ENCODE measurements at regions not wholly inside any gene's neighbourhood (a gene's known extent, or its start where the extent isn't known, plus 50 kb on each side); places are given as distances from the start of the nearest gene placed in this dataset.

DNA sequence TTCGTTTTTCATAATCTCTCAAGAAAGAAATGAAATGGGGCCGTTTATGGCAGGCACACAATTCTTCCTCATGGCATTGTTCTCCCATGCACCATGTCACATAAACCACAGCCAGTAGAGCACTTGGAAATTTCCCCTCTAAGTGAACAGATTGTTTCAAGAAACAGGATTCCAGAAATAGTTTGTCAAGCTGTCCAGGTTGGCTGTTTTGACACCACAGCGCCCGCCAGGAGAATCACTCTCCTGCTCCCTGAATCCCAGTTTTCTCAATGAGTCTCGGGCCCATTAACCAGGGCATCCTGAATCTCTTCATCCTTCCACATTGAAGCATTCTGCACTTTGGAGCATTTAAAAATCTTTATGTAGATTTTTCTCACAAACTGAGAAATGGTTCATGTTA is 172.2 kb upstream of the NEBL start:
- H3K4me3 ChIP-seq (ENCODE audit: insufficient read depth, low read depth, low read length): no peak overlapping the region
- DNase-seq: no peak
- H3K36me3 ChIP-seq (replicated peaks; ENCODE audit: control insufficient read depth, insufficient read depth, low read length): no peaks in the 10 kb centered on the region
- H3K27me3 ChIP-seq (ENCODE audit: control insufficient read depth, insufficient read depth, low read length): no peaks in the 10 kb centered on the region

DNA sequence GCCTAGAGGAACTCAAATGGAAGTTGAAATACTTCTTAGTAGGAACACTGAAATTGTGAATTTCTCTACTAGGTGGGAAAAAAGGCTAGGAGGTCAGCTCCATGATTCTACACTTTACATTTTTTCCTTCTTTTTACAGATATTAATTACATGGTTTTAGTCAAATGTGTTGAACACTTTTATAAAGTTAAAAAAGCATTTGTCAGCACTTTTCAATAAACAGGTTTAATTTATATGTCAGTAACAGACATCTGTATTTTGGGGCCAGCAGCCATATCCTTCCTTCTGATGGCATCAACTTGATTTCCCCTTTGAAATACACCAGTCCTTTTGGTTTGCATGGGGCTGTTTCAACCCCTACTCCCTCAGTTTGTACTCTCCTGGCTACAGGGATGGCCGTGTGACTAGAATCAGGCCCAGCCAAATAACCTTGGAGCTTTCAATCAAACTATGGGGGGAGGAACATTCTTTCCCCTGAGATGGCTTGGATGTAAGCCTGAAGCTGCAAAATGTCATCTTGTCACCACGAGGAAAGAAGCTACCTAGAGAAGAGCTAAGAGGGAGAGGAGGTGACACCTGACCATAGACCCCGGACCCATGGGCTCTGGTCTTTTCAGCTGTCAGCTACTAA is 171.0 kb upstream of the NEBL start:
- no peak overlapping the region for H3K4me3 ChIP-seq (ENCODE audit: insufficient read depth, low read depth, low read length)
- no peaks in the 10 kb centered on the region for H3K27me3 ChIP-seq (ENCODE audit: control insufficient read depth, insufficient read depth, low read length)
- H3K36me3 ChIP-seq (replicated peaks; ENCODE audit: control insufficient read depth, insufficient read depth, low read length): no peaks in the 10 kb centered on the region
- DNase-seq: no peak

DNA sequence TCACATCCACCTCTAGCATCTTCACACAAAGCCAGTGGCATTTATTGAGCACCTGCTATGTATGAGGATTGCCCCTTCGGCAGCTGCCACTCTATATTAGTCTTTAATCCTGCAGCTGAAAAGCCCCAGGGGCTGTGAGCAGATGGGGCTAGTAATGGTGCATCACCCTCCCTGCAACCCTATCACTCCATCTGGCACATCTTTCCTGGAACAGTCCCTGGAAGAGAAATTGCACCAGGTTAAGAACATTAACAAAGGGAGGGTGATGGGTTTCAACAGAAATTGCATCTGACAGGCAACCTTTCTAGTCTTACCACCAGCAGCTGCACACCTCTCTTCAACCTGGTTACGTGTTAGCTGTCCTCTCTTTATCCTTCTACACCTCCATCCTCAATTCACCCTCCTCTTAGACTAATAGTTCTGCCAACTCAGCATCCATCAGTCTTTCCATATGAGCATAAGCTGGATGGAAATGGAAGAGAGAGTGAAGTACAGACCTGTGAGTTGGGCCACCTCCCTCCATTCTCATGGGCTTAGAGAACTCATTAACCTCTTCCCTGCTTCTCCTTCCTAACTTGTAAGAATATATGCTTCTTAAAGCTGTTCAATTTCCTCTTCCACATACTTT is 168.6 kb upstream of the NEBL start:
- Histone ChIP-seq H3K27me3 (ENCODE audit: control insufficient read depth, insufficient read depth, low read length) (no peaks in the 10 kb centered on the region), H3K4me3 (ENCODE audit: insufficient read depth, low read depth, low read length) (no peak overlapping the region), H3K36me3 (replicated peaks; ENCODE audit: control insufficient read depth, insufficient read depth, low read length) (no peaks in the 10 kb centered on the region)
- no peak for DNase-seq

DNA sequence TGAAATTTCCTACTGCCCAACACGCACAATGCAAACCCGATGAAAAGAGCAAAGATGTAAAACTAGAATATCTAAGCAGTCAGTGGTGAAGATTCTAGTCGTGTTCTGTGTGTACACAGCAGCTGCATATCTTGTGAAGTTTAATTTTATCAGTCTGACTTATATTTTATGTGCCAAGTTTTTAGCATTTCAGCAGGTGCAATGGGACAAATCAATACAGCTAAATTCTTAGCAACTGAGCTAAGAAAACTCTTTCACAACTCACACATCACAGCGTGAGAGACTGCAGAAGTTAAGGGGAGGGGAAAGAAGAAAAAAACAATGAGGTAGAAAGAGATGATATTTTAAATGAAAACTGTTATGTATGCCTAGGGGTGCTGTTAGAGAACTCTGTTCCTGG is 164.9 kb upstream of the NEBL start:
- Histone ChIP-seq H3K4me3 (ENCODE audit: insufficient read depth, low read depth, low read length) (no peak overlapping the region), H3K27me3 (ENCODE audit: control insufficient read depth, insufficient read depth, low read length) (no peaks in the 10 kb centered on the region), H3K36me3 (replicated peaks; ENCODE audit: control insufficient read depth, insufficient read depth, low read length) (no peaks in the 10 kb centered on the region)
- no peak for DNase-seq

DNA sequence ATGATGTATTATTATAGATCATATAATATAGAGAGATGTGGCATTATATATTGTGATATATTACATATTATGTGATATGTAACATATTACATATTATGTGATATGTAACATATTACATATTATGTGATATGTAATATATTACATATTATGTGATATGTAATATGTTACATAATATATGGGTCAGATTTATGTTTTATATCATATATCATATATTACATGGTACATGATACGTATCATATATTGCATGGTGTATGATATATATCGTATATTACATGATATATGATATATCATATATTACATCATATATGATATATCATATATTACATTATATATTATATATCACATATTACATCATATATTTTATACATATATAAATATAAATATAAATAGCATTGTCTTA is 164.1 kb upstream of the NEBL start:
- H3K27me3 ChIP-seq (ENCODE audit: control insufficient read depth, insufficient read depth, low read length): no peaks in the 10 kb centered on the region
- no peaks in the 10 kb centered on the region for H3K36me3 ChIP-seq (replicated peaks; ENCODE audit: control insufficient read depth, insufficient read depth, low read length)

DNA sequence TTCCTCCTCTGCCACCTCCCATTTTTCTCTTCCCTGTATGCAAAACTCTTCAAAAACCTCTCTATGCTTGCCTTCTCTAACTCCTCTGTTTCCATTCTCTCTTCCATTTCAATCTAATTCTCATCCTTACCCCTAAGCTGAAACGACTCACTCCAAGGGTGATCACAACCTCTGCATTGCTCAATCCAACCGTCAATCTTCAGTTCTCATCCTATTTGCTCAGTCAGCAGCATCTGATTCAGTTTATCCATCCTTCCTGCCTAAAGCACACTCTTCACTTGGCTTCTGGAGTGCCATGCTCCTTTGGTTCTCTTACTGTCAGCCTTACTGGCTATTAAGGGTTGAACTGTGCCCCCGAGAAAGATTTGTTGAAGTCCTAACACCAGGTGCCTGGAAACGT is 163.5 kb upstream of the NEBL start:
- no peak for DNase-seq
- H3K36me3 ChIP-seq (replicated peaks; ENCODE audit: control insufficient read depth, insufficient read depth, low read length): no peaks in the 10 kb centered on the region
- no peaks in the 10 kb centered on the region for H3K27me3 ChIP-seq (ENCODE audit: control insufficient read depth, insufficient read depth, low read length)
- H3K4me3 ChIP-seq (ENCODE audit: insufficient read depth, low read depth, low read length): no peak overlapping the region

More for the DNA sequence above, 164.1 kb upstream of the NEBL start:
- DNase-seq: no peak
- no peak overlapping the region for H3K4me3 ChIP-seq (ENCODE audit: insufficient read depth, low read depth, low read length)

DNA sequence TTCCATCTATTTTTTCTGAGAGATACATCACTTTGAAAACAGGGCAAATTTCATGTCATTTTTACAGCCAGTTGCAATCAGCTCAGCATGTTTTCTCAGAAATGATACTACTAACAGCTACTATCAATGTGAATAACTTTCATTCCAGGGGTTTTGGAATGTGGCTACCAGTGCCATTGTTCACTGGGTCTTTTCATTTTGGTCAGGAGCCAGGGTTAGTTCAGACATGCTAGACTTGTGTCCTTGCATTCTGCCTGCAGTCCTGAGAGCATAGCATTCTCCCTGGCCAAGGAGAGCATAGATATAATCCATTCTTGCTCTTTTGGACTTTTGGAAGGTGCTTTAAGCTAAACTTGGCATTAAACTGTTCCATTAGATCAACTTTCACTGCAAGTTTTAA is 160.9 kb upstream of the NEBL start:
- Histone ChIP-seq H3K27me3 (ENCODE audit: control insufficient read depth, insufficient read depth, low read length) (no peaks in the 10 kb centered on the region), H3K4me3 (ENCODE audit: insufficient read depth, low read depth, low read length) (no peak overlapping the region)
- DNase-seq: no peak

DNA sequence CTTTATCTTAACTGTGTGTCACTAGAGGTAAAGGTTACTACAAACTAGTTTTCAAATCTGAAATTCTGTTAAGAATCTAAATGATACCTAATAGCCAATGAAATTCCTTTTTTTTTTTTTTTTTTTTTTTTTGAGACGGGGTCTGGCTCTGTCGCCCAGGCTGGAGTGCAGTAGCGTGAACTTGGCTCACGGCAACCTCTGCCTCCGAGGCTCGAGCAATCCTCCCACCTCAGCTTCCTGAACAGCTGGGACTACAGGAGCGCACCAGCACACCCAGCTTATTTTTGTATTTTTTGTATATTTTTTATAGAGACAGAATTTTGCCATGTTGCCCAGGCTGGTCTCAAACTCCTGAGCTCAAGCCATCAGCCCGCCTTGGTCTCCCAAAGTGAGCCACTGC is 160.3 kb upstream of the NEBL start:
- Histone ChIP-seq H3K27me3 (ENCODE audit: control insufficient read depth, insufficient read depth, low read length) (no peaks in the 10 kb centered on the region), H3K36me3 (replicated peaks; ENCODE audit: control insufficient read depth, insufficient read depth, low read length) (no peaks in the 10 kb centered on the region), H3K4me3 (ENCODE audit: insufficient read depth, low read depth, low read length) (no peak overlapping the region)
- DNase-seq: no peak

More for the DNA sequence above, 160.9 kb upstream of the NEBL start:
- no peaks in the 10 kb centered on the region for H3K36me3 ChIP-seq (replicated peaks; ENCODE audit: control insufficient read depth, insufficient read depth, low read length)

DNA sequence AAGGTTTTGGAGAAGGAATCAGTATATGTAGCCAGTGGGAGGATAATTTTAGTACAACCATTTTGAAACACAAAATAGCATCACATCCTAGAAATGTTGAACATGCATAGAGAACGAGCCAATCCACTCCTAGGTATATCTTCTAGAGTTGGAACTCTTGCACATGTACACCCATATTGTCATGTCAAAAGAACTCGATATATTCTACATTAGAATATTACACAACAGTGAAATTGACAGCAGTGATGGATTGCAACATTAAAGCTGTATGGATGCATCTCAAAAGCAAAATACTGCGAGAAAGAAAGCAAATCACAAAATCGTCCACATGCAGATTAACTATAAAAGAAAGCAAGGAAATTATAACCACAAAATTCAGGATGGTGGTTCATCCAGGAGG is 159.3 kb upstream of the NEBL start:
- H3K4me3 ChIP-seq (ENCODE audit: insufficient read depth, low read depth, low read length): no peak overlapping the region
- H3K27me3 ChIP-seq (ENCODE audit: control insufficient read depth, insufficient read depth, low read length): no peaks in the 10 kb centered on the region
- H3K36me3 ChIP-seq (replicated peaks; ENCODE audit: control insufficient read depth, insufficient read depth, low read length): no peaks in the 10 kb centered on the region
- DNase-seq: no peak

DNA sequence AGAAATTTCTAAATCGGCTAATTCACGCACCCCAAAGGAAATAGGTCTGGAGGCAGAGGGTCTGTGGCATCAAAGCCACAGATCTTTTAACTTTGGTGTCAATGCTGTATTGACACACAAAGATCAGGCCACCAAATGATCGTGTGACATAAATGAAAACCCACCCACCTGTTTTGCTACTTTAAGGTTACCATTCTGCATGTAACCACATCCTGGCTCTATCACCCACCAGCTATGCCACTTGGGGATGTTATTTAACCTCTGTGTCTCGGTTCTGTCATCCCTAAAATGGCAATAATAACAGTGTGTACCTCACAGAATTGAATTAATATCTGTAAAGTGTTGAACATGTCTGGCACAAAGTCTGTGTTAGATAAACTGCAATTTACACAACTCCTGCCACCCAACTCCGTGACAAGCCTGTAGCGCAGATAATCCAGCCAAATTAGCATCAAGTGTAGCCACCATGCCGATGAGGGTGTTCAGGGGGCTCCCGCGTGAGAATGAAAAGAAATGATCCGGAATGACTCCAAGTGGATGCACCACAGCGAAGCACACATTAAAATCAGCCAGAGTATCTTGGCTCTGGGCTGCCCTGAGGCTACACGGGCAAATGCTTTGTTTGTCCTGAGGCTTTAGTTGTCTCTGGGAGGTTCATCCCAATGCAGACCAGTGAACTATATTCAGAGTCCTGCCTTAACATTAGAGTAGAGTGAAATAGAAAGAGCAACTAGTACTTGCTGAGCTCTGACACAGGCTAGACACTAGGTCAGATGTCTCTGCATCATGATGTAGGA is 158.4 kb upstream of the NEBL start:
- no peak for DNase-seq
- Histone ChIP-seq H3K4me3 (ENCODE audit: insufficient read depth, low read depth, low read length) (no peak overlapping the region), H3K27me3 (ENCODE audit: control insufficient read depth, insufficient read depth, low read length) (no peaks in the 10 kb centered on the region), H3K36me3 (replicated peaks; ENCODE audit: control insufficient read depth, insufficient read depth, low read length) (no peaks in the 10 kb centered on the region)

DNA sequence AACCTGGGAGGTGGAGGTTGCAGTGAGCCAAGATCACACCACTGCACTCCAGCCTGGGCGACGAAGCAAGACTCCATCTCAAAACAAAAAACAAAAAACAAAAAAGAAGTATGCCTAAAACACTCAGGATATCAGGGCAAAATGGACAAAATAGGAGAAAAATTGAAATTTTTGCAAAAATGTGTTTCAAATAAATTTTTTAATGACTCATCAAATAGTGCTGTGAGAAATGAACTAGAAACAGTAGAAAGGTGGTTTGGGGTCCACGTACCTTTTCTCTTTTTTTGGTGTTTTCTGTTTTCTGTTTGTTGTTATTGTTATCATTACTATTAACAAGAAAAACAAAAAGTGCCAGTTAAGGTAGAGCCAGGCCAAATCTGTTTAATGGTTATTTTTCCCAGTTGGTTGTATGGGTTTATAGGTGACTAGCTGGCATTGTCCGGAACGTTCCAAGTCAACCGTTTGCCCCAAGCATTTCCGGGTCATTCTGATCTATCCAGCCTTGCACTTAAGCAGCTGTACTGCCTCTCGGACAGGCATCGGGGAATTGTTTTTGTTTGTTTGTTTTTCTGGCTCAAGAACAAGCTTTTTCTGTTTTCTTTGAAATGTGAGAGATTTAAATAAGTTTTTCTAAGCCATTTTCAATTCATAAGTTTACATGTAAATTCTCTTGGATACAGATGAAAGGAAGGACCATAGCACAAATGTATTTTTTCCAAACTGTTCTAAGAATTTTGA is 157.0 kb upstream of the NEBL start:
- Histone ChIP-seq H3K27me3 (ENCODE audit: control insufficient read depth, insufficient read depth, low read length) (no peaks in the 10 kb centered on the region), H3K36me3 (replicated peaks; ENCODE audit: control insufficient read depth, insufficient read depth, low read length) (no peaks in the 10 kb centered on the region), H3K4me3 (ENCODE audit: insufficient read depth, low read depth, low read length) (no peak overlapping the region)
- no peak for DNase-seq

DNA sequence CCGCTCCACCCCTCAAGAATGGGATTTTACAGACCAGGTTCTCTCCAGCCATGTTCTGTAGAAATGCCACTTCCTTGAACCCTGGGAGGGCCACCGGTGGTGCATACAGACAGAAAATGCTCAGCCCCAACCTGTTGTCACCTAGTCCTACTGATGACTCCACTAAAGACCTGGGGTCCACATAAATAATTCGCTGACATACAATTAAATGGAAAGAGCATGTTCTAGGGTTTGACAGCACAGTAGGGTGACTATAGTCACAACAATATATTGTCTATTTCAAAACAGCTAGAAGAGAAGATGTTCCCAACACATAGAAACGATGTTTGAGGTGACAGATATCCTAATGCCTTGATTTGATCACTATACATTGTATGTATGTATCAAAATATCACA is 155.6 kb upstream of the NEBL start:
- no peak for DNase-seq
- Histone ChIP-seq H3K36me3 (replicated peaks; ENCODE audit: control insufficient read depth, insufficient read depth, low read length) (no peaks in the 10 kb centered on the region), H3K4me3 (ENCODE audit: insufficient read depth, low read depth, low read length) (no peak overlapping the region), H3K27me3 (ENCODE audit: control insufficient read depth, insufficient read depth, low read length) (no peaks in the 10 kb centered on the region)

DNA sequence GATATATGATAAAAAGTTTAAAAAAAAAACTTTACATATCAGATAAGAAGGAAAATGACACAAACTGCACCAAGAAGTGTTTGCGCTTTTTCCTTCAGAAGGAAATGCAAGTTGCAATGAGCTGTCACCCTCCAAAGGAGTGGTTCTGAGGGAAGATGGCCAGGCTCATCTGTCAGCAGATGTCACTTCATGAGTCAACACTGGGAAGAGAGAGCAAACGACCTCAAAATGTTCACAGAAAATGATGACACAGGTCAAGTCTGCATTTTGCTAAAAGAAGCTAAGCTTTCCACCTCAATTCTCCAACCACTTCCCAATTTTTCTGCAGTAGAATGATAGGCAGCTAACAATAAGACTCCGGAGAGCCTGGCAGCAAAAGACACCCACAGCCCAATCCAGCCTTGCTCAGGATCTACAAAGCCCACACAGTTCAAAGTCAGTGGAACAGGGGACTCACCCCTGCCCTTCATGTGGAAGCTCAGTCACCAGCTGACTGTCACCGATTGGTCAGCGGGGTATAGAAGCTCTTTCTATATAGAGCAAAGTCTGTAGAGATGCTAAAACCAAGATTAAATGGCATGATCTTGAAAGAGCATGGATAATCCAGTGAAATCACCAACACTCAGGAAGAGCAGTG is 155.1 kb upstream of the NEBL start:
- Histone ChIP-seq H3K4me3 (ENCODE audit: insufficient read depth, low read depth, low read length) (no peak overlapping the region), H3K27me3 (ENCODE audit: control insufficient read depth, insufficient read depth, low read length) (no peaks in the 10 kb centered on the region), H3K36me3 (replicated peaks; ENCODE audit: control insufficient read depth, insufficient read depth, low read length) (no peaks in the 10 kb centered on the region)
- DNase-seq: no peak

DNA sequence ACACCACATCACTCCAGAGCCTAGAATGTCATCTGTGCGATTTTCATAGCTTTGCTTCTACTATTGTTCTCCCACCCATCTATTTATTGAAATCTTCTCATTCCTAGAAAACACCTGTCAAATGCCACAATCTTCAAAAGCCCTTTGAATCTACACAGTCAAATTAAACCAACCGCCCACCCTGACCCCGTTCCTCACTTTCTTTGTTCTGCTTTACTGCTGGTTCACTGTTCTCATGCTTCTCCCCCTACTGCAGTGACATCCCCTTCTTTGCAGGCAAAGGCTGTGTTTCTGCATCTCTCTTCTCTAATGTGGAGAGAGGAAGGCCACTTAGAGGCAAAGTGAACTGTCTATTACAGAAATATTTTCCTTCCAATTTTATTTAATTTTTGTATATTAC is 152.4 kb upstream of the NEBL start:
- no peak for DNase-seq
- Histone ChIP-seq H3K4me3 (ENCODE audit: insufficient read depth, low read depth, low read length) (no peak overlapping the region), H3K36me3 (replicated peaks; ENCODE audit: control insufficient read depth, insufficient read depth, low read length) (no peaks in the 10 kb centered on the region), H3K27me3 (ENCODE audit: control insufficient read depth, insufficient read depth, low read length) (no peaks in the 10 kb centered on the region)

All from H7 (cell line).